GM19395 (cell line): ENCODE measurements at regions not wholly inside any gene's neighbourhood (a gene's known extent, or its start where the extent isn't known, plus 50 kb on each side); places are given as distances from the start of the nearest gene placed in this dataset.
"Not testable (repeated sequence)": the region's sequence is repeated elsewhere in the genome, so short reads cannot be mapped to it uniquely, and the experiment has no call there.

Experiments used
- ATAC-seq: cut with Tn5 transposase; IDR thresholded peaks from one replicate; pipeline ENCODE4 v1.9.1; 2021; ENCODE audit warnings: mild to moderate bottlenecking, moderate library complexity; ENCODE audit not compliant: unreplicated experiment

GRCh38 chr5:9761706-9762105 is 131.6 kb upstream of the TAS2R1 start:
- ATAC-seq, result no peak

- ATAC-seq, result not testable (repeated sequence)
Observed at GRCh38 chr5:9752670-9753069, 122.5 kb upstream of the TAS2R1 start.

GRCh38 chr5:9743507-9743906 is 113.4 kb upstream of the TAS2R1 start:
- ATAC-seq, result no peak

GRCh38 chr5:9742848-9743247 is 112.7 kb upstream of the TAS2R1 start:
- ATAC-seq, result no peak

GRCh38 chr5:9739135-9739534 is 109.0 kb upstream of the TAS2R1 start:
- ATAC-seq, result no peak

- ATAC-seq, result no peak
Observed at GRCh38 chr5:9737265-9737664, 107.1 kb upstream of the TAS2R1 start.

- no peak for ATAC-seq
Observed at GRCh38 chr5:9733486-9733885, 103.3 kb upstream of the TAS2R1 start.

- no peak for ATAC-seq
Observed at GRCh38 chr5:9731159-9731558, 101.0 kb upstream of the TAS2R1 start.

GRCh38 chr5:9728261-9728660 is 98.1 kb upstream of the TAS2R1 start:
- ATAC-seq, result no peak

- ATAC-seq, result no peak
Observed at GRCh38 chr5:9726931-9727330, 96.8 kb upstream of the TAS2R1 start.

GRCh38 chr5:9725265-9725664 is 95.1 kb upstream of the TAS2R1 start:
- ATAC-seq, result not testable (repeated sequence)

- no peak for ATAC-seq
Observed at GRCh38 chr5:9724707-9725106, 94.6 kb upstream of the TAS2R1 start.

GRCh38 chr5:9722601-9723180 is 92.5 kb upstream of the TAS2R1 start:
- no peak for ATAC-seq

GRCh38 chr5:9721161-9721560 is 91.0 kb upstream of the TAS2R1 start:
- ATAC-seq, result no peak

GRCh38 chr5:9720361-9720760 is 90.2 kb upstream of the TAS2R1 start:
- ATAC-seq, result no peak

- ATAC-seq, result peak; percentile 97
Observed at GRCh38 chr5:9716838-9717281, 86.7 kb upstream of the TAS2R1 start.

- no peak for ATAC-seq
Observed at GRCh38 chr5:9715891-9716335, 85.8 kb upstream of the TAS2R1 start.

GRCh38 chr5:9713959-9714586 is 83.9 kb upstream of the TAS2R1 start:
- no peak for ATAC-seq

- no peak for ATAC-seq
Observed at GRCh38 chr5:9713356-9713755, 83.2 kb upstream of the TAS2R1 start.

GRCh38 chr5:9712911-9713310 is 82.8 kb upstream of the TAS2R1 start:
- ATAC-seq, result no peak

- ATAC-seq, result no peak
Observed at GRCh38 chr5:9712506-9712905, 82.4 kb upstream of the TAS2R1 start.

- ATAC-seq, result no peak
Observed at GRCh38 chr5:9710069-9710468, 79.9 kb upstream of the TAS2R1 start.
